ENCODE measurements at regions not wholly inside any gene's neighbourhood (a gene's known extent, or its start where the extent isn't known, plus 50 kb on each side); places are given as distances from the start of the nearest gene placed in this dataset.

DNA sequence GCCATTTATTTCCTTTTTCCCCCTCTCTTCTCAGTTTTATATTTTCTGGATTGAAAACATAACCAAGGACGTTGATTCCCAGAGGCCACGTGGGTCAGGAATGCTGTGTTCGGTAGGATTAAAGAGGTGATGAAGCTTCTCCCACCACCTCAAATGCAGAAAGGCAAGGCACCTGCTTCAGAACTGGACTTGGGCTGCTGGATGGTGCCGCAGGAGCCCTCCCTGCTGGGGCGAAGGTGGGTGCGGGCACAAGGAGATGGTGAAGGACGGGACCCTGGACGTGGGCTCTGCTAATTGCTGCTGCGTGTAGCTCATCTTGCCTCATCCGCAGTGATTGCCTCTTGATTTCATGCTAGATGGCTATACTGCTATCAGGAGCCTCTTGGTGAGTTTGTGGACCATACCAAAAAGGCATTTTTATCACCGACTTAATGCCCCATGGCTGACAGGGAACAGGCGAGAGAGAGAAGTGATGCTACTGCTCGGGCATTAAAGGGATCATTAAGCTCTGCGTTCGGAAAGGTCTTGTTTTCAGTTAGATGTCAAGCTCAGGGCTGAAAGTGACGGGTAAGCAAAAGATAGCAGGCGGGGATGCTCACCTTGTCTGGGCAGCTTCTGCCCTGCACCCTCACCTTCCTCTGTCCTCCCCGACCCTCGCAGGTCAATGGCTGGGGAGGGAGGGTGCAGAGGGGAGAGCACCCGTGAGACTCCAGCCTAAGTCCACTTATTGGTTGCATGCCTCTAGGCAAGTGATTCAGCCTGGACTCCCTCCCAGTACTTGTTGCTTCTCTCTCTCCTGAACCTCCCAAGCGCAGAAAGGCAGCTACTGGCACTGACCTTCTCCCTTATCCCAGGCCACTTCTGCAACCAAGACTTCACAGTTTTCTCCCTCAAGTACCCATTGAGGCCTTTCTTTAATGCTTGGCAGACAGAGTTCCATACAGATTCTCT lies 71.6 kb upstream of the FSTL4 start:
- ATAC-seq, result no peak

DNA sequence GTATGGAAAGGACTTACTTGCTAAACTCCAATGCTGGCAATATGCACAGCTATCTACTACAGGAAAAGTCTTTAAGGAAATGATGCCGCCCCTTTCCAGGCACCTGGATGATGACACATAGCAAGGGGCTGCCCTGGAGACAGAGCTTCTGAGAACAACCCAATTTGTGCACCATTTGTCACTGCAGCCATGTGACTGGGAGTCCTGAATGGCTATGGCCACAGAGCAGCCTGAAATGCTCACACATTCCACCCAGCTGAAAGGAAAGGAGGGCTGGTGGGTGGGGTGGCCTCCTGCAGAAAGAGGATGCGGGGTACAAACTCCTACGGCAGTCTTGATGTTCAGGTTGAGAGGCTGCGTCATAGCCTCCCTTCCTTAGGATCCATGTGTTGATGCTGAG lies 70.1 kb upstream of the FSTL4 start:
- ATAC-seq, result no peak

DNA sequence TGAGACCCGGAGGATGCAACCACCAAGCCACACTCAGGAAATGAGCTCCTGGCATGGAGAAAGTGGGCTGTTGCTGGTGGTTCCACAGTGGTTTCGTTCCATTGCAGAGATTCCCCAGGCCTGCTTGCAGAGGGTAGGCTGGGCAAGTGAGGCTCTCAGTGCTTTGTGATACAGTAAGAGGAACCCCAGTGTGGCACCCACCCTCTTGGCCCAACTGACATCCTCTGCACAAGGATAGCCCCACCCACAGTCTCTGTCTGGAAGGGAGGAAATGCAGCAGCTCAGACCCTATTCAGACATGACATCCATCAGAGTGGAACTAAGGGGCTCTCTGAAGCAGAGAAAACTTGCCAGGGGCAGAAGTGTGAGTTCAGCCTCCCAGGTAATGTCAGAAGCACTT lies 69.6 kb upstream of the FSTL4 start:
- ATAC-seq, result no peak

- ATAC-seq, result no peak
These were observed 68.7 kb upstream of the FSTL4 start for GRCh38 chr5:133680830-133681565.

DNA sequence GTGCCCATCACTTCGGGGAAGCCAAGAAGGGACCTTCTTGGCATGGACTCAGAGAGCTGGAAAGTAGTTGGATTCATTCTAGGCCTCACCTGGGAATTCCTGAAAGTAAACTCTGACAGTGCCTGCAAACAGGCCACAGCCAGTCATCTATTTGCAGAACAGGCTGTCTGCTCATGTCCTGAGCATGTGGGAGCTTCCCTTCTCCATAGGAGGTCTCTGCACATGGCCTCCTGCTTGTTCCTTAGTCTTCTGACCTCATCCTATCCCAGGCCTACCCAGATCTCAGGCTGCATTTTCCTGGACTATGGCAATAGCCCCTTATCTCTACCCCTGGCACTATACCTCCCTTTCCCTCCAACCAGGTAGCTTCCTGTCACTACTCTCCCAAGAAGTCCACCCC lies 67.2 kb upstream of the FSTL4 start:
- ATAC-seq, result no peak

GRCh38 chr5:133675376-133676154 lies 63.2 kb upstream of the FSTL4 start:
- no peak for ATAC-seq

DNA sequence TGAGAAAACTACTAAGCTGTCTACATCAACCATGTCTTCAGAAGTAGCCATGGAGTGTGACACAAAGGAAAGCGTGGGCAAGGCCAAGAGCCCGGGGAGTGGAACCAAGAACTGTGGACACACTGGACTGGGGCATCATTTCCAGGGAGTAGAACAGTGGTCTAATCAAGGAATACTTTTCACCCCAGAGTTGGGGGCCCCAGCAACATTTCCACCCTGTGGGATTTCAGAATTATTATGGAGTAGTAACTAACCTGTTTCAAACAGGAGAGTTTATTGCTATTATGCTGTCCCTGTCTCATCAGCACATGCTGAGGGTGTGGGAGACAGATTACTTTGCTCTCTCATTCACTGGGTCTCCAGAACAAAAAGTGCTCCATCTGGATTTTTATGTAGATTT lies 58.0 kb upstream of the FSTL4 start:
- ATAC-seq, result no peak

DNA sequence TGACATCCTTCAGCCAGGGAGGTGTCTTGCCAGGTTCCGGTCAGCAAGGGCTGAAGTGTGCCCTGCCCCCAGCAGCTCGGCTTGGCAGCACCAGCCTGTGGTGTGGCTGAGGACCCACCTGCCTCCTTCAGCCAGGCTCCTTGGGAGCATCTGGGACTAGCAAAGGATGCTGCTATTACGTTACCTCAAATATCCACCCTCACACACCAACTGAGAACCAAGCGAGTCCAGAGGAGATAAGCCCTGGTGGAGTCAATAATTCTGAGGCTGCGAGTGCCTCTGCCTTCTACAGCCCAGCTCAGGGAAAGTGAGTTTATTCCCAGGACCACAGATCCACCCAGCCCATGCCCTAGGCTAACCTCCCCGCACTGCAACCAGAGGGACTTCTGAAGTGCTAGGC lies 57.1 kb upstream of the FSTL4 start:
- ATAC-seq, result no peak

- no peak for ATAC-seq
These were observed 56.1 kb upstream of the FSTL4 start for GRCh38 chr5:133668458-133668857.

DNA sequence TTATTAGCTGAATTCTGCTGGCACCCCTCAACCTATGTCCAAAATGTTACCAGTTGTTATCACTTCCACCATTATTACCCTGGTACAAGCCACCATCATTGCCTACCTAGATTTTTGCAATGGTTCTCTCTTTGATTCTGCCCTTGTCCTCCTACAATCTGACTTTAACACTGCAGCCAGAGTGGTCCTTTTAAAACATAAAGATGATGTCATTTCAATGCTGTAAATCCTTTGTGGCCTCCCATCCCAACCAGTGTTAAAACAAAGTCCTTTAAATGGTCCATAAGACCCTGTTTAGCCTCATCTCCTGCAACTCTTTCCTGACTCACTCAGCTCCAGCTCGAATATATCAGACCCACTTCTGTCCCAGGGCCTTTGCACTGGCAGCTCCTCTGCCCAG lies 54.9 kb upstream of the FSTL4 start:
- no peak for ATAC-seq

GRCh38 chr5:133665571-133665970 lies 53.2 kb upstream of the FSTL4 start:
- no peak for ATAC-seq

DNA sequence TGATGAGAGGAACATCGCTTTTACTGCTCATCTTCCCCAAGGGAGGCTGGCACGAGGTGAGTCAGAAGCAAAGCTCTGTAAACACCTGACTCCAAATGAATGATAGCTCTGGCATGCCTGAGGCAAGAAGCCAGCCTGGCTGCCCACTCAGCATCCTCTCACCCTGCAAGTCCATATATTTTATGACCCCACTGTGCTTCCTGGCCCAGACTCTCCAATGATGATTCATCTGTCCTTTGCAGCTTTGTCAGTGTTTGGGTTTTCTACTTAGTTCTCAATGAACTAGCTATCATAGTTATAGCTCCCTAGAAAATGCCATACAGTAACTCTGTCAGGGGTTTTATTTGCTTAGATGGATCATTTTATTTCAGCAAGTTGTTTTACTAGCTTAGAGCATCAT lies 52.1 kb upstream of the FSTL4 start:
- ATAC-seq, result peak; percentile 63

DNA sequence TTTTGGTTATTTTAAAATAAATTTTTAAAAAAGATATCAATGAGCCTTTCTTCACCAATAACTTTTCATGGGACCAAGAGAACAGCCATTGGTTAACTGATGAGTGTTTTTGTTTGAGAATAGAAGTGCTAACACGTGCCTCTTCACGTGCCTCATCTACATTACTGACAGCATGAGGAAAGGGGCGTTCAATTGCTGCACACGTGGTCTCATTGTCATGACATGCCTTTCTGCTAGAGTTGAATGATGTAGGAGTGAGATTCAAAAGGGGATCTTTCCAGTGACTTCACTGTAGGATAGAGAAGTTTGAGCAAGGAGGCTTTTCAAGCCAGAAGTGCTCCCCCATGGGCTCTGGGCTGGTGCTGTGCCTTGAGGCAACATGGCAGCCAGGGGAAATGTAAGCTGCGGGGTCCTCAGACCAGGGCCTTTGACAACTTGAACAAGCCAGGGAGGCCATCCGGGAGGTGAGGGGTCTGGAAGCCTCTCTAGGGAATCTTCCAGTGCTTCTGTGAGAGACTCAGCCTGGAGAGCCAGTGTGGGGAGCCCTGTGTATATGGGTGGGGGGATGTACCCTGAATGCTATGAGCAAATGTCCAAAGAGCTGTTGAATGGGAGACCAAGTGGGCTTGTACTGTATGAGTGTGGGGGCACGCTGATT lies 51.2 kb upstream of the FSTL4 start:
- ATAC-seq, result no peak

DNA sequence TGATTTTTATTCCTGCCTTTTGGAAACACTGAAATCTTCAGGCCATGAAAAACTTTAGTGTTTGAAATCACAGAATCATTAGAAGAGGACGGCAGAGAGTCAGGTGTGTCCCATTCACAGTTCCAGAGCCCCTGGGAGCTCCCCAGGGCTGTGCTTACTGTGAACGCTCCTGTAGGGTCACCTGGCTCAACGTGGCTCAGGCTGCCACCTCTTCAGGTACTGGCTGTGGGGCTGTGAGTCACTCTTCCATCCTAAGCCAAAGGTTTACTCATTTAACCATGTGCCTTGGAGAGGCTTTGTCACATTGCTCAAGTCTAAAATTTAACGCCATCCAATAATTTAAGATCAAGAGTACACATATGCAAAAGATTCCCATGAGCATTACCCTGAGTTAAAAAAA lies 50.2 kb upstream of the FSTL4 start:
- ATAC-seq, result peak; percentile 96
